GM12878 (cell line): ENCODE measurements at regions not wholly inside any gene's neighbourhood (a gene's known extent, or its start where the extent isn't known, plus 50 kb on each side); places are given as distances from the start of the nearest gene placed in this dataset.

Experiments used
- ATAC-seq: fragments of 200-7000 bp; cut with Tn5 transposase; 3 replicates; pipeline ENCODE4 v1.9.1; 2020; ENCODE audit warnings: mild to moderate bottlenecking, moderate library complexity
- BruUV-seq: library from RNA; stranded (reverse); fragments of 400-500 nt; replicated peaks from 2 replicates; lab custom pipeline; 2021; lab: Mats Ljungman, UMichigan
- CTCF ChIA-PET: fragments of 300-600 bp; sonication (Branson Sonifier 250); formaldehyde crosslinking; extraction: SDS; loops from one replicate; lab custom pipeline; 2021; ENCODE audit warnings: inconsistent platforms; lab: Yijun Ruan, JAX
- POLR2A ChIA-PET: fragments of 350-600 bp; formaldehyde crosslinking; extraction: SDS; loops from one replicate; lab custom pipeline; 2021; ENCODE audit warnings: inconsistent platforms; lab: Charles Lee
- RAD21 ChIA-PET: fragments of 300-600 bp; sonication (Branson Sonifier 250); formaldehyde crosslinking; loops from one replicate; lab custom pipeline; 2023; ENCODE audit warnings: antibody characterized with exemption; ENCODE audit not compliant: unreplicated experiment; lab: Charles Lee
- SMC1A ChIA-PET: fragments of 300-600 bp; sonication (Branson Sonifier 250); formaldehyde crosslinking; loops from one replicate; lab custom pipeline; 2023; ENCODE audit not compliant: unreplicated experiment, uncharacterized antibody; lab: Charles Lee
- DNase-seq: peaks from one replicate; pipeline ENCODE4 v3.0.0-alpha.2; 2011; ENCODE audit warnings: low read depth, low spot score
- FAIRE-seq: peaks from 3 replicates; lab custom pipeline; 2011; peaks lifted over from hg19 to GRCh38; lab: Jason Lieb, UNC
- H2AFZ ChIP-seq: 2 replicates; pipeline ENCODE4 v1.6.0; 2011; ENCODE audit warnings: low read depth, low read length, control low read depth; ENCODE audit not compliant: control insufficient read depth
- H3K27ac ChIP-seq: 2 replicates; pipeline ENCODE4 v1.5.1; 2011; ENCODE audit warnings: control low read depth; ENCODE audit not compliant: control insufficient read depth, insufficient read depth
- H3K27me3 ChIP-seq, 2 experiments: replicated peaks in 1 of 2; 2 replicates each; pipeline versions ENCODE4 v1.6.0 to v1.6.1; 2011; ENCODE audit warnings: low read length in 1 of 2; ENCODE audit not compliant: control insufficient read depth in 2 of 2, insufficient read depth in 2 of 2
- H3K36me3 ChIP-seq, 2 experiments: 2 replicates each; pipeline ENCODE4 v1.5.1; 2011; ENCODE audit warnings: low read length in 1 of 2; ENCODE audit not compliant: control insufficient read depth in 2 of 2, insufficient read depth in 2 of 2
- H3K4me1 ChIP-seq: 2 replicates; pipeline ENCODE4 v1.6.1; 2011; ENCODE audit warnings: mild to moderate bottlenecking, low read length, moderate library complexity, mixed read lengths; ENCODE audit not compliant: control insufficient read depth, insufficient read depth
- H3K4me2 ChIP-seq: 2 replicates; pipeline ENCODE4 v1.6.0; 2011; ENCODE audit warnings: control low read depth; ENCODE audit not compliant: control insufficient read depth, insufficient read depth
- H3K4me3 ChIP-seq: fragments of 200-600 bp; sonication (generic); 2 replicates; pipeline ENCODE4 v1.5.1; 2016
- H3K79me2 ChIP-seq: 2 replicates; pipeline ENCODE4 v1.6.0; 2011; ENCODE audit warnings: low read length; ENCODE audit not compliant: control insufficient read depth, insufficient read depth
- H3K9ac ChIP-seq: 2 replicates; pipeline ENCODE4 v1.8.0; 2011; ENCODE audit warnings: low read length, control low read depth, mixed read lengths; ENCODE audit not compliant: control insufficient read depth, insufficient read depth
- H3K9me3 ChIP-seq: replicated peaks from 3 replicates; pipeline ENCODE4 v1.5.1; 2011; ENCODE audit warnings: mild to moderate bottlenecking, low read length; ENCODE audit not compliant: control insufficient read depth, insufficient read depth
- H4K20me1 ChIP-seq: 2 replicates; pipeline ENCODE4 v1.6.0; 2011; ENCODE audit not compliant: control insufficient read depth, insufficient read depth
- CREB1 ChIP-seq: IDR thresholded peaks from 2 replicates; pipeline ENCODE4 v1.6.1; 2012; ENCODE audit warnings: low read depth, mild to moderate bottlenecking, inconsistent platforms
- EZH2 ChIP-seq: IDR thresholded peaks from 2 replicates; pipeline ENCODE4 v1.6.1; 2012; ENCODE audit warnings: low read depth, mild to moderate bottlenecking, control low read depth, inconsistent platforms, low read length, borderline replicate concordance; ENCODE audit not compliant: control insufficient read depth
- FOS ChIP-seq: IDR thresholded peaks from 3 replicates; pipeline ENCODE4 v1.6.1; 2011; ENCODE audit warnings: borderline replicate concordance; ENCODE audit not compliant: insufficient read length; ENCODE audit errors: extremely low read depth
- FOXK2 ChIP-seq: fragments of 450-650 bp; IDR thresholded peaks from 2 replicates; pipeline ENCODE4 v1.6.1; 2017; ENCODE audit warnings: mild to moderate bottlenecking, moderate library complexity
- NFIC ChIP-seq: IDR thresholded peaks from 2 replicates; pipeline ENCODE4 v1.6.1; 2012; ENCODE audit warnings: low read depth, mild to moderate bottlenecking, inconsistent platforms, low read length, moderate library complexity
- SIX5 ChIP-seq: IDR thresholded peaks from 2 replicates; pipeline ENCODE4 v1.6.1; 2011; ENCODE audit warnings: mild to moderate bottlenecking, low read depth, low read length, moderate library complexity; ENCODE audit not compliant: severe bottlenecking
- TCF3 ChIP-seq: IDR thresholded peaks from 2 replicates; pipeline ENCODE4 v1.6.1; 2012; ENCODE audit warnings: low read depth, mild to moderate bottlenecking, low read length, borderline replicate concordance; ENCODE audit not compliant: insufficient read depth
- USF1 ChIP-seq: IDR thresholded peaks from 2 replicates; pipeline ENCODE4 v1.6.1; 2011; ENCODE audit warnings: borderline replicate concordance, low read depth, mild to moderate bottlenecking, moderate library complexity, mixed read lengths, low read length; ENCODE audit not compliant: insufficient read depth; ENCODE audit errors: extremely low read length
- WRNIP1 ChIP-seq: IDR thresholded peaks from 2 replicates; pipeline ENCODE4 v1.6.1; 2011; ENCODE audit warnings: low read depth, low read length, improper control_type of control experiment, borderline replicate concordance
- ZNF274 ChIP-seq: IDR thresholded peaks from one replicate; pipeline ENCODE4 v1.8.0; 2011; ENCODE audit not compliant: insufficient read length, insufficient read depth
- WGBS: methylation state at CpG from one replicate; pipeline ENCODE4 v1.1.6; 2016; ENCODE audit warnings: low lambda C conversion rate; ENCODE audit not compliant: insufficient replicate concordance, insufficient coverage; ENCODE audit errors: missing lambda C conversion rate; 5-methylcytosine and 5-hydroxymethylcytosine counted together
- in situ Hi-C: fragments of 300-500 bp; cut with MboI; formaldehyde crosslinking; loops from 9 replicates; pipeline ENCODE4 v1.14.3; 2018; ENCODE audit warnings: mixed read lengths
- intact Hi-C: fragments of 100-400 bp; cut with micrococcal nuclease; formaldehyde crosslinking; loops from one replicate; pipeline ENCODE4 v1.14.2; 2022; ENCODE audit not compliant: unreplicated experiment

DNA sequence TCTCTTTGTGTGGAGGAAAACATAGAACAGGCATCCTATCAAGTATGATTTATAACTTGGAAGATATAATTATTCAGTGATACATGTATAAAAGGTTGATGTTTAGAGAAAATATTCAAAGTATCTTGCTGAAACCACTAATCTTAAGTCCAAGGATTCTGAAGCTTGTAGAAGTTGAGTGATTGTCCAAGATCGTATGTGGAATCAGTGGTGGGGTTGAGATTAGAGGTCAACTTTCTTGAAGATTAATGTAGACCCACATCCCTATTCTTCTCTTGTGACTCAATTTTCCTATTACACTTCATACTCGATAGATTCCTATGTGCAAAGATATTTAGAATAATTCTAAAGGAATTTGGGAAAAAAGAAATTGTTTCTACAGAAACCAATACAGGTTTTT is 1565.9 kb upstream of the ACVR2A start:
- Histone ChIP-seq H3K36me3 (no peaks in the 10 kb centered on the region), H3K9me3 (no peaks in the 10 kb centered on the region), H3K4me1 (no peaks in the 10 kb centered on the region), H3K79me2 (no peaks in the 10 kb centered on the region), H3K4me2 (no peak overlapping the region), H2AFZ (no peak overlapping the region), H4K20me1 (no peaks in the 10 kb centered on the region), H3K9ac (no peak overlapping the region), H3K4me3 (no peak overlapping the region), H3K27ac (no peak overlapping the region), H3K27me3 (no peaks in the 10 kb centered on the region)
- in situ Hi-C loops (no loop called here), intact Hi-C loops (no loop called here)
- FAIRE-seq, result no peak
- no peak for TF ChIP-seq EZH2
- TF ChIP-seq SIX5, result no peak
- TF ChIP-seq ZNF274, result no peak
- TF ChIP-seq USF1, result no peak
- no peak for TF ChIP-seq CREB1
- no peak for TF ChIP-seq FOXK2
- TF ChIP-seq NFIC, result no peak
- no peak for TF ChIP-seq TCF3
- TF ChIP-seq WRNIP1, result no peak
- TF ChIP-seq FOS, result no peak
- ChIA-PET CTCF (no interaction called here), RAD21 (no interaction called here), POLR2A (no interaction called here), SMC1A (no interaction called here)
- BruUV-seq, result no TSS peak
- ATAC-seq, result no peak
- no peak for DNase-seq
- 54% methylated on average over 2 of the region's 2 CpGs for WGBS
